K562 (cell line): ENCODE measurements at regions not wholly inside any gene's neighbourhood (a gene's known extent, or its start where the extent isn't known, plus 50 kb on each side); places are given as distances from the start of the nearest gene placed in this dataset.

Experiments used
- ATAC-seq: fragments of 200-7000 bp; cut with Tn5 transposase; 3 replicates; pipeline ENCODE4 v1.9.1; 2020; ENCODE audit warnings: moderate library complexity
- BruUV-seq: library from RNA; stranded (reverse); fragments of 400-500 nt; replicated peaks from 2 replicates; lab custom pipeline; 2021; lab: Mats Ljungman, UMichigan
- CTCF ChIA-PET: fragments of 300-600 bp; formaldehyde crosslinking; extraction: SDS; loops from one replicate; lab custom pipeline; 2021; ENCODE audit warnings: low intra/inter-chr PET ratio; lab: Yijun Ruan, JAX
- POLR2A ChIA-PET: fragments of 300-600, 350-650 bp; sonication (Branson Sonifier 250); formaldehyde crosslinking; extraction: SDS; loops from one replicate; lab custom pipeline; 2021; ENCODE audit warnings: antibody characterized with exemption, inconsistent platforms; lab: Yijun Ruan, JAX
- DNase-seq, 4 experiments: peaks; one replicate each; pipeline versions ENCODE4 v3.0.0 to v3.0.0-alpha.2; 2011 to 2018; ENCODE audit warnings: low spot score in 3 of 4, mixed read lengths in 3 of 4; ENCODE audit errors: extremely low read depth in 1 of 4
- FAIRE-seq: peaks from 2 replicates; lab custom pipeline; 2011; peaks lifted over from hg19 to GRCh38; lab: Jason Lieb, UNC
- H2AFZ ChIP-seq: 2 replicates; pipeline ENCODE4 v1.6.0; 2011; ENCODE audit warnings: low read depth, low read length, control low read depth, inconsistent platforms
- H3K27ac ChIP-seq: fragments of 200-600 bp; 3 replicates; pipeline ENCODE4 v1.8.0; 2011; ENCODE audit warnings: low read depth, mild to moderate bottlenecking, control low read depth, inconsistent platforms, low read length, moderate library complexity, mixed read lengths; ENCODE audit errors: extremely low read depth
- H3K27me3 ChIP-seq, 2 experiments: fragments of 300-600 bp in 1 of 2; 2 replicates in 1 of 2; 3 replicates in 1 of 2; pipeline versions ENCODE4 v1.6.0 to v1.8.0; 2011; ENCODE audit warnings: inconsistent platforms in 2 of 2, low read length in 2 of 2, mild to moderate bottlenecking in 1 of 2, mixed read lengths in 1 of 2, moderate library complexity in 1 of 2; ENCODE audit not compliant: control insufficient read depth in 2 of 2, insufficient read depth in 2 of 2
- H3K36me3 ChIP-seq: fragments of 300-600 bp; 3 replicates; pipeline ENCODE4 v1.8.0; 2011; ENCODE audit warnings: mild to moderate bottlenecking, low read length, inconsistent platforms; ENCODE audit not compliant: control insufficient read depth, insufficient read depth
- H3K4me1 ChIP-seq, 2 experiments: fragments of 200-600 bp in 1 of 2; replicated peaks in 1 of 2; 2 replicates in 1 of 2; 3 replicates in 1 of 2; pipeline versions ENCODE4 v1.5.1 to v1.8.0; 2011; ENCODE audit warnings: inconsistent platforms in 2 of 2, low read length in 2 of 2, mild to moderate bottlenecking in 1 of 2, mixed read lengths in 1 of 2, moderate library complexity in 1 of 2; ENCODE audit not compliant: control insufficient read depth in 2 of 2, insufficient read depth in 2 of 2
- H3K4me2 ChIP-seq: 2 replicates; pipeline ENCODE4 v1.6.1; 2011; ENCODE audit warnings: low read length, control low read depth, inconsistent platforms, mixed read lengths; ENCODE audit not compliant: insufficient read depth
- H3K4me3 ChIP-seq: fragments of 200-600 bp; sonication (generic), shearing (Covaris generic); 2 replicates; pipeline ENCODE4 v1.5.1; 2016; ENCODE audit warnings: control low read depth, inconsistent platforms
- H3K79me2 ChIP-seq: fragments of 200-600 bp; 3 replicates; pipeline ENCODE4 v1.8.0; 2011; ENCODE audit warnings: low read length, inconsistent platforms; ENCODE audit not compliant: control insufficient read depth, insufficient read depth
- H3K9ac ChIP-seq, 2 experiments: 2 replicates each; pipeline versions ENCODE4 v1.6.0 to v1.6.1; 2011; ENCODE audit warnings: low read depth in 2 of 2, low read length in 2 of 2, control low read depth in 1 of 2, inconsistent platforms in 1 of 2, mild to moderate bottlenecking in 1 of 2, mixed read lengths in 1 of 2; ENCODE audit not compliant: insufficient read depth in 1 of 2
- H3K9me1 ChIP-seq: one replicate; pipeline ENCODE4 v1.6.0; 2011; ENCODE audit warnings: inconsistent platforms, mild to moderate bottlenecking, low read length, moderate library complexity; ENCODE audit not compliant: control insufficient read depth, insufficient read depth
- H3K9me3 ChIP-seq: replicated peaks from 2 replicates; pipeline ENCODE4 v1.5.1; 2011; ENCODE audit warnings: low read depth, low read length, inconsistent platforms; ENCODE audit not compliant: control insufficient read depth, insufficient read depth
- H4K20me1 ChIP-seq: replicated peaks from 2 replicates; pipeline ENCODE4 v1.6.1; 2011; ENCODE audit warnings: low read length, inconsistent platforms, mixed read lengths; ENCODE audit not compliant: control insufficient read depth, insufficient read depth
- ARID3B ChIP-seq: fragments of 250-450 bp; sonication (Bioruptor Pico); IDR thresholded peaks from 2 replicates; pipeline ENCODE4 v1.4.0; 2020; ENCODE audit warnings: borderline replicate concordance
- ARNT ChIP-seq, 2 experiments: fragments of 450-650 bp; IDR thresholded peaks; 2 replicates each; pipeline ENCODE4 v1.6.1; 2016; ENCODE audit warnings: mild to moderate bottlenecking in 1 of 2
- ATF2 ChIP-seq: sonication (generic); formaldehyde crosslinking; IDR thresholded peaks from 2 replicates; pipeline ENCODE4 v1.8.1; 2022; ENCODE audit warnings: missing genetic modification reagents
- E2F6 ChIP-seq, 2 experiments: IDR thresholded peaks; 2 replicates each; pipeline ENCODE4 v1.6.1; 2011; ENCODE audit warnings: borderline replicate concordance in 1 of 2, control low read depth in 1 of 2, low read depth in 1 of 2, low read length in 1 of 2, mild to moderate bottlenecking in 1 of 2, mixed read lengths in 1 of 2, moderate library complexity in 1 of 2; ENCODE audit not compliant: insufficient read depth in 1 of 2, insufficient read length in 1 of 2, poor library complexity in 1 of 2, severe bottlenecking in 1 of 2; ENCODE audit errors: extremely low read depth in 1 of 2
- EP400 ChIP-seq: fragments of 450-650 bp; IDR thresholded peaks from 2 replicates; pipeline ENCODE4 v1.6.1; 2017; ENCODE audit warnings: antibody characterized with exemption, mild to moderate bottlenecking, moderate library complexity
- GTF2F1 ChIP-seq: IDR thresholded peaks from 2 replicates; pipeline ENCODE4 v1.6.1; 2011; ENCODE audit warnings: low read depth, low read length, improper control_type of control experiment
- L3MBTL2 ChIP-seq: fragments of 450-650 bp; IDR thresholded peaks from 2 replicates; pipeline ENCODE4 v1.6.1; 2016; ENCODE audit warnings: mild to moderate bottlenecking, moderate library complexity
- NFATC3 ChIP-seq: fragments of 450-650 bp; IDR thresholded peaks from 2 replicates; pipeline ENCODE4 v1.6.1; 2017; ENCODE audit warnings: mild to moderate bottlenecking
- SNAPC5 ChIP-seq: fragments of 250-450 bp; sonication (Bioruptor Pico); IDR thresholded peaks from 2 replicates; pipeline ENCODE4 v1.8.0; 2021; ENCODE audit warnings: moderate library complexity, mild to moderate bottlenecking, inconsistent platforms
- STAT5A ChIP-seq: IDR thresholded peaks from 2 replicates; pipeline ENCODE4 v1.6.1; 2012; ENCODE audit warnings: low read length, inconsistent platforms, borderline replicate concordance
- ZNF324 ChIP-seq: fragments of 250-450 bp; sonication (Bioruptor Pico); IDR thresholded peaks from 2 replicates; pipeline ENCODE4 v1.4.0; 2020; ENCODE audit warnings: mild to moderate bottlenecking
- WGBS: fragments of 100-300 bp; shearing (Covaris generic); methylation state at CpG from one replicate; pipeline ENCODE4 v1.1.6; 2016; ENCODE audit warnings: low coverage, mixed read lengths; ENCODE audit not compliant: insufficient coverage; ENCODE audit errors: missing lambda C conversion rate; 5-methylcytosine and 5-hydroxymethylcytosine counted together
- in situ Hi-C: fragments of 300-500 bp; cut with MboI; formaldehyde crosslinking; loops from 4 replicates; pipeline ENCODE4 v1.15.0; 2018; ENCODE audit warnings: inconsistent platforms, mixed read lengths
- intact Hi-C: fragments of 100-400 bp; cut with micrococcal nuclease; formaldehyde crosslinking; loops from 2 replicates; pipeline ENCODE4 v1.14.2; 2022

GRCh38 chr14:99047441-99048031 is 224.5 kb downstream of the BCL11B start (continued):
- TF ChIP-seq NFATC3 = no peak
- no peak for TF ChIP-seq GTF2F1

GRCh38 chr14:99050309-99050708 is 221.7 kb downstream of the BCL11B start:
- no peaks in the 10 kb centered on the region for H4K20me1 ChIP-seq
- ATAC-seq (no peak), FAIRE-seq (no peak), DNase-seq (no peak)
- no peaks in the 10 kb centered on the region for H3K79me2 ChIP-seq
- intact Hi-C loops (no loop called here), in situ Hi-C loops (no loop called here)
- H3K4me2 ChIP-seq = no peak overlapping the region
- BruUV-seq = no TSS peak
- TF ChIP-seq E2F6 (IDR thresholded peaks at IDR 0.05; ENCODE audit: borderline replicate concordance in 1 of 2, extremely low read depth in 1 of 2, insufficient read depth in 1 of 2, insufficient read length in 1 of 2, low read depth in 1 of 2, low read length in 1 of 2, poor library complexity in 1 of 2, severe bottlenecking in 1 of 2) (no peak), ARNT (IDR thresholded peaks at IDR 0.05) (no peak), ARID3B (CRISPR knock-in tag) (no peak), SNAPC5 (CRISPR knock-in tag) (no peak), EP400 (no peak), ZNF324 (CRISPR knock-in tag) (no peak), L3MBTL2 (no peak), STAT5A (no peak), ATF2 (CRISPR knock-in tag) (no peak)
- no peaks in the 10 kb centered on the region for H3K27me3 ChIP-seq
- H3K9me1 ChIP-seq = no peaks in the 10 kb centered on the region
- ChIA-PET CTCF (no interaction called here), POLR2A (interaction anchor here (0.6 to 1.6 kb wide), 2 partner anchors 10 to 1997 kb away, joined by 3 to 5 read pairs; no protein-coding TSS in a partner anchor)
- WGBS = 0% methylated on average over 1 of the region's 1 CpG
- no peak overlapping the region for H2AFZ ChIP-seq
- H3K9ac ChIP-seq = no peak overlapping the region
- H3K27ac ChIP-seq = no peak overlapping the region
- H3K9me3 ChIP-seq = no peaks in the 10 kb centered on the region
- H3K4me1 ChIP-seq = no peaks in the 10 kb centered on the region
- H3K36me3 ChIP-seq = no peaks in the 10 kb centered on the region
- H3K4me3 ChIP-seq = no peak overlapping the region
